ENCODE measurements at regions not wholly inside any gene's neighbourhood (a gene's known extent, or its start where the extent isn't known, plus 50 kb on each side); places are given as distances from the start of the nearest gene placed in this dataset.

GRCh38 chr3:178271740-178272387 lies 264.4 kb upstream of the KCNMB2 start:
- ChIA-PET POLR2A (no interaction called here), CTCF (no interaction called here)
- DNase-seq (no peak), ATAC-seq (ENCODE audit: low read depth) (no peak)
- H3K9me3 Mint-ChIP-seq (ENCODE audit: insufficient read depth), result no peaks in the 10 kb centered on the region
- no peak for TF ChIP-seq EZH2 (IDR thresholded peaks at IDR 0.05; ENCODE audit: borderline replicate concordance, insufficient read depth, low read depth, low read length, poor library complexity, severe bottlenecking)
- no peak for TF ChIP-seq CTCF (IDR thresholded peaks at IDR 0.05)
- Histone ChIP-seq H2AFZ (ENCODE audit: insufficient read depth, low read depth, low read length, poor library complexity, severe bottlenecking) (no peak overlapping the region), H3K36me3 (replicated peaks in 1 of 2; ENCODE audit: control extremely low read depth in 1 of 2, control insufficient read depth in 1 of 2, extremely low read depth in 1 of 2, insufficient read depth in 2 of 2, low read length in 1 of 2) (no peaks in the 10 kb centered on the region), H4K20me1 (ENCODE audit: control insufficient read depth, insufficient read depth, low read length, poor library complexity, severe bottlenecking) (no peaks in the 10 kb centered on the region), H3K4me1 (ENCODE audit: control insufficient read depth in 2 of 2, insufficient read depth in 2 of 2, low read length in 2 of 2) (no peaks in the 10 kb centered on the region), H3K9ac (ENCODE audit: low read length) (no peak overlapping the region), H3K4me3 (ENCODE audit: control extremely low read depth in 1 of 5, extremely low read depth in 1 of 5, insufficient read depth in 1 of 5, low read depth in 2 of 5, low read length in 4 of 5) (no peak overlapping the region), H3K27me3 (replicated peaks in 1 of 4; ENCODE audit: control extremely low read depth in 1 of 4, control insufficient read depth in 3 of 4, insufficient read depth in 4 of 4, low read length in 3 of 4) (no peaks in the 10 kb centered on the region), H3K79me2 (ENCODE audit: control insufficient read depth, insufficient read depth, low read length) (no peaks in the 10 kb centered on the region), H3K9me3 (ENCODE audit: control extremely low read depth in 1 of 3, control insufficient read depth in 2 of 3, insufficient read depth in 1 of 3, low read length in 2 of 3) (no peaks in the 10 kb centered on the region), H3K27ac (ENCODE audit: low read length in 2 of 2) (no peak overlapping the region), H3K4me2 (replicated peaks; ENCODE audit: low read depth, low read length, poor library complexity, severe bottlenecking) (no peak overlapping the region)
- no peaks in the 10 kb centered on the region for H3K27me3 Mint-ChIP-seq
- H3K27ac Mint-ChIP-seq, result no peak overlapping the region
- no peaks in the 10 kb centered on the region for H3K4me1 Mint-ChIP-seq
- intact Hi-C loops (cut with micrococcal nuclease), result no loop called here
- H3K4me3 Mint-ChIP-seq, result no peak overlapping the region
- no CpG with 5 or more reads among the region's 3 CpGs for WGBS (ENCODE audit: insufficient coverage)

DNA sequence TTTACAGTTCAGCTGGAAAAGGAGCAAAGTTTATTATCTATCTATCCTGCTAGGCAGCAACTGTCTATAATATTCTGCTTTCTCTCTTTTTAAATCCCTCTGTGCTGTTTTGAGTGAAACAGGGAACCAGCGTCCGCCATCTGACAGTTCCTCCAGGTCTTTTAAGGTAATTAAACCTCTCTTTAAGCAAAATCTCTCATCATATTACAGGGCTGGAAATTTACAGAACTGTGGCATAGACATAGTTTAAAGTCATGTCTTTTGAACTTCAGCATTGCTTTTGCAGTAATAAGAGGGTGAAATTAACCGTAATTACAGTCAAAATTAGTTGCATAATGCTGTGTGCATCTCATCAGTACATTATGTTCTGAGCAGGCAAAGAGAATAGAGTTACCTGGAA lies 263.4 kb upstream of the KCNMB2 start:
- POLR2A ChIA-PET, result no interaction called here
- Mint-ChIP-seq H3K4me3 (no peak overlapping the region), H3K4me1 (no peaks in the 10 kb centered on the region), H3K27ac (no peak overlapping the region), H3K27me3 (no peaks in the 10 kb centered on the region), H3K9me3 (ENCODE audit: insufficient read depth) (peaks cover under 1% of the 10 kb centered on the region)
- CTCF ChIA-PET, result no interaction called here
- Histone ChIP-seq H4K20me1 (ENCODE audit: control insufficient read depth, insufficient read depth, low read length, poor library complexity, severe bottlenecking) (no peaks in the 10 kb centered on the region), H3K9ac (ENCODE audit: low read length) (no peak overlapping the region), H3K4me1 (ENCODE audit: control insufficient read depth in 2 of 2, insufficient read depth in 2 of 2, low read length in 2 of 2) (no peaks in the 10 kb centered on the region), H3K27me3 (replicated peaks in 1 of 4; ENCODE audit: control extremely low read depth in 1 of 4, control insufficient read depth in 3 of 4, insufficient read depth in 4 of 4, low read length in 3 of 4) (no peaks in the 10 kb centered on the region), H3K27ac (ENCODE audit: low read length in 2 of 2) (no peak overlapping the region), H3K9me3 (ENCODE audit: control extremely low read depth in 1 of 3, control insufficient read depth in 2 of 3, insufficient read depth in 1 of 3, low read length in 2 of 3) (peaks cover 0 to 2% (median 0%) of the 10 kb centered on the region in 3 donors), H3K79me2 (ENCODE audit: control insufficient read depth, insufficient read depth, low read length) (no peaks in the 10 kb centered on the region), H2AFZ (ENCODE audit: insufficient read depth, low read depth, low read length, poor library complexity, severe bottlenecking) (no peak overlapping the region), H3K4me2 (replicated peaks; ENCODE audit: low read depth, low read length, poor library complexity, severe bottlenecking) (no peak overlapping the region), H3K36me3 (replicated peaks in 1 of 2; ENCODE audit: control extremely low read depth in 1 of 2, control insufficient read depth in 1 of 2, extremely low read depth in 1 of 2, insufficient read depth in 2 of 2, low read length in 1 of 2) (no peaks in the 10 kb centered on the region), H3K4me3 (ENCODE audit: control extremely low read depth in 1 of 5, extremely low read depth in 1 of 5, insufficient read depth in 1 of 5, low read depth in 2 of 5, low read length in 4 of 5) (no peak overlapping the region)
- DNase-seq (no peak), ATAC-seq (ENCODE audit: low read depth) (no peak)
- WGBS (ENCODE audit: insufficient coverage), result 88% methylated on average over 1 of the region's 3 CpGs
- intact Hi-C loops (cut with micrococcal nuclease), result no loop called here
- TF ChIP-seq CTCF (IDR thresholded peaks at IDR 0.05) (no peak), EZH2 (IDR thresholded peaks at IDR 0.05; ENCODE audit: borderline replicate concordance, insufficient read depth, low read depth, low read length, poor library complexity, severe bottlenecking) (no peak)
